ENCODE measurements at regions not wholly inside any gene's neighbourhood (a gene's known extent, or its start where the extent isn't known, plus 50 kb on each side); places are given as distances from the start of the nearest gene placed in this dataset.

- TF ChIP-seq ZBTB33 (IDR thresholded peaks at IDR 0.05) (no peak), NR2F2 (IDR thresholded peaks at IDR 0.05) (no peak)
These were observed 107.2 kb downstream of the C16orf95 start (continued) for GRCh38 chr16:87209808-87210512.

- Histone ChIP-seq H3K9me3 (ENCODE audit: control insufficient read depth in 4 of 4, low read length in 3 of 4) (no peaks in the 10 kb centered on the region), H3K4me3 (ENCODE audit: low read depth in 1 of 3, low read length in 3 of 3) (no peak overlapping the region), H3K27me3 (ENCODE audit: control insufficient read depth in 4 of 4, insufficient read depth in 4 of 4, low read length in 3 of 4) (no peaks in the 10 kb centered on the region), H3K4me1 (ENCODE audit: control insufficient read depth in 4 of 4, insufficient read depth in 4 of 4, low read length in 3 of 4) (no peaks in the 10 kb centered on the region), H3K9ac (ENCODE audit: low read depth in 1 of 2, low read length in 2 of 2) (no peak overlapping the region), H3K36me3 (ENCODE audit: control insufficient read depth in 4 of 4, insufficient read depth in 3 of 4, low read depth in 1 of 4, low read length in 3 of 4) (no peaks in the 10 kb centered on the region), H3K27ac (ENCODE audit: low read depth in 1 of 2, low read length in 2 of 2) (no peak overlapping the region)
- no peak for DNase-seq (ENCODE audit: low spot score)
- TF ChIP-seq RAD21 (IDR thresholded peaks at IDR 0.05) (no peak), TAF1 (conservative IDR thresholded peaks at IDR 0.05) (no peak), ATF3 (IDR thresholded peaks at IDR 0.05) (no peak), RXRA (IDR thresholded peaks at IDR 0.05) (no peak), FOXA1 (IDR thresholded peaks at IDR 0.05) (no peak)
- WGBS, result 86% methylated on average over 4 of the region's 4 CpGs
These were observed 106.3 kb downstream of the C16orf95 start for GRCh38 chr16:87210894-87211293.

GRCh38 chr16:87212026-87212425 lies 105.2 kb downstream of the C16orf95 start:
- Histone ChIP-seq H3K27ac (ENCODE audit: low read depth in 1 of 2, low read length in 2 of 2) (no peak overlapping the region), H3K9me3 (ENCODE audit: control insufficient read depth in 4 of 4, low read length in 3 of 4) (no peaks in the 10 kb centered on the region), H3K4me1 (ENCODE audit: control insufficient read depth in 4 of 4, insufficient read depth in 4 of 4, low read length in 3 of 4) (no peaks in the 10 kb centered on the region), H3K4me3 (ENCODE audit: low read depth in 1 of 3, low read length in 3 of 3) (no peak overlapping the region), H3K9ac (ENCODE audit: low read depth in 1 of 2, low read length in 2 of 2) (no peak overlapping the region), H3K27me3 (ENCODE audit: control insufficient read depth in 4 of 4, insufficient read depth in 4 of 4, low read length in 3 of 4) (no peaks in the 10 kb centered on the region), H3K36me3 (ENCODE audit: control insufficient read depth in 4 of 4, insufficient read depth in 3 of 4, low read depth in 1 of 4, low read length in 3 of 4) (no peaks in the 10 kb centered on the region)
- no peak for DNase-seq (ENCODE audit: low spot score)
- no peak for TF ChIP-seq REST (IDR thresholded peaks at IDR 0.05)
- TF ChIP-seq MAX (IDR thresholded peaks at IDR 0.05), result no peak
- no peak for TF ChIP-seq RAD21 (IDR thresholded peaks at IDR 0.05)
- no peak for TF ChIP-seq FOXA2 (IDR thresholded peaks at IDR 0.05)
- no peak for TF ChIP-seq HNF4A (conservative IDR thresholded peaks at IDR 0.05)
- no peak for TF ChIP-seq FOXA1 (IDR thresholded peaks at IDR 0.05)
- TF ChIP-seq RXRA (IDR thresholded peaks at IDR 0.05), result no peak
- no peak for TF ChIP-seq HNF4G (IDR thresholded peaks at IDR 0.05)
- TF ChIP-seq JUND (IDR thresholded peaks at IDR 0.05), result no peak
- TF ChIP-seq TAF1 (conservative IDR thresholded peaks at IDR 0.05), result no peak
- TF ChIP-seq ATF3 (IDR thresholded peaks at IDR 0.05), result no peak
- no peak for TF ChIP-seq SP1 (IDR thresholded peaks at IDR 0.05)
- no peak for TF ChIP-seq GABPA (IDR thresholded peaks at IDR 0.05 in 1 of 2, conservative IDR thresholded peaks at IDR 0.05 in 1 of 2)
- TF ChIP-seq NR2F2 (IDR thresholded peaks at IDR 0.05), result no peak
- WGBS, result 80% methylated on average over 6 of the region's 6 CpGs

All from liver (tissue), 7 donors.